HepG2 (cell line): ENCODE measurements at regions not wholly inside any gene's neighbourhood (a gene's known extent, or its start where the extent isn't known, plus 50 kb on each side); places are given as distances from the start of the nearest gene placed in this dataset.

Experiments
- ATAC-seq: fragments of 200-7000 bp; cut with Tn5 transposase; 3 replicates; pipeline ENCODE4 v1.9.1; 2020; ENCODE audit warnings: mild to moderate bottlenecking, moderate library complexity
- BruUV-seq: library from RNA; stranded (reverse); fragments of 400-500 nt; replicated peaks from 2 replicates; lab custom pipeline; 2021; lab: Mats Ljungman, UMichigan
- CTCF ChIA-PET: fragments of 300-600 bp; formaldehyde crosslinking; extraction: SDS; loops from one replicate; lab custom pipeline; 2021; ENCODE audit warnings: low total read pairs, inconsistent platforms, low intra/inter-chr PET ratio; lab: Yijun Ruan, JAX
- POLR2A ChIA-PET: fragments of 350-600 bp; sonication (Branson Sonifier 250); formaldehyde crosslinking; loops from one replicate; lab custom pipeline; 2020; ENCODE audit warnings: antibody characterized with exemption, inconsistent platforms; lab: Yijun Ruan, JAX
- DNase-seq: peaks from one replicate; pipeline ENCODE4 v3.0.0-alpha.2; 2015; ENCODE audit warnings: low spot score
- FAIRE-seq: peaks from 3 replicates; lab custom pipeline; 2011; peaks lifted over from hg19 to GRCh38; lab: Jason Lieb, UNC
- H2AFZ ChIP-seq: one replicate; pipeline ENCODE4 v1.6.1; 2011; ENCODE audit warnings: low read length, inconsistent platforms
- H3K27ac ChIP-seq: fragments of 300-600 bp; 3 replicates; pipeline ENCODE4 v1.8.0; 2011; ENCODE audit warnings: mixed run types, mild to moderate bottlenecking, mixed read lengths, low read length, inconsistent platforms; ENCODE audit not compliant: insufficient read depth; ENCODE audit errors: extremely low read length
- H3K27me3 ChIP-seq, 2 experiments: fragments of 200-600 bp in 1 of 2; 2 replicates in 1 of 2; 3 replicates in 1 of 2; pipeline versions ENCODE4 v1.6.0 to v1.8.0; 2011; ENCODE audit warnings: low read length in 2 of 2, mild to moderate bottlenecking in 2 of 2, moderate library complexity in 2 of 2, inconsistent platforms in 1 of 2; ENCODE audit not compliant: insufficient read depth in 2 of 2, control insufficient read depth in 1 of 2
- H3K36me3 ChIP-seq, 2 experiments: fragments of 200-600 bp in 1 of 2; replicated peaks in 1 of 2; 2 replicates in 1 of 2; 3 replicates in 1 of 2; pipeline versions ENCODE4 v1.5.1 to v1.8.0; 2011; ENCODE audit warnings: low read length in 2 of 2, inconsistent platforms in 1 of 2; ENCODE audit not compliant: insufficient read depth in 2 of 2, control insufficient read depth in 1 of 2
- H3K4me1 ChIP-seq: 2 replicates; pipeline ENCODE4 v1.5.1; 2012; ENCODE audit warnings: low read length, inconsistent platforms; ENCODE audit not compliant: insufficient read depth
- H3K4me2 ChIP-seq: 2 replicates; pipeline ENCODE4 v1.6.0; 2011; ENCODE audit warnings: low read depth, low read length, inconsistent platforms
- H3K4me3 ChIP-seq, 3 experiments: fragments of 200-600 bp in 1 of 3; sonication (generic), shearing (Covaris generic) in 1 of 3; replicated peaks in 1 of 3; 2 replicates each; pipeline ENCODE4 v1.5.1; 2011 to 2016; ENCODE audit warnings: low read length in 3 of 3, inconsistent platforms in 2 of 3, low read depth in 2 of 3, mild to moderate bottlenecking in 2 of 3, control low read depth in 1 of 3, mixed read lengths in 1 of 3; ENCODE audit not compliant: insufficient read depth in 1 of 3
- H3K79me2 ChIP-seq: one replicate; pipeline ENCODE4 v1.6.1; 2011; ENCODE audit warnings: low read length, inconsistent platforms; ENCODE audit not compliant: insufficient read depth
- H3K9ac ChIP-seq: 2 replicates; pipeline ENCODE4 v1.6.0; 2011; ENCODE audit warnings: mild to moderate bottlenecking, low read depth, low read length, inconsistent platforms; ENCODE audit not compliant: insufficient read depth
- H3K9me3 ChIP-seq: 2 replicates; pipeline ENCODE4 v1.5.1; 2012; ENCODE audit warnings: mild to moderate bottlenecking, low read length
- H4K20me1 ChIP-seq: 2 replicates; pipeline ENCODE4 v1.6.0; 2011; ENCODE audit warnings: inconsistent platforms, mild to moderate bottlenecking, low read length, moderate library complexity; ENCODE audit not compliant: insufficient read depth
- ATF7 ChIP-seq, 2 experiments: fragments of 450-650 bp in 1 of 2; sonication (generic) in 1 of 2; formaldehyde crosslinking in 1 of 2; IDR thresholded peaks; 2 replicates each; pipeline versions ENCODE4 v1.4.0 to v1.6.1; 2016 to 2020; ENCODE audit warnings: antibody characterized with exemption in 1 of 2, mild to moderate bottlenecking in 1 of 2, missing genetic modification reagents in 1 of 2
- CBX1 ChIP-seq: IDR thresholded peaks from one replicate; pipeline ENCODE4 v1.6.1; 2016; ENCODE audit warnings: antibody characterized with exemption, low read depth
- FOSL1 ChIP-seq: sonication (generic); formaldehyde crosslinking; IDR thresholded peaks from 2 replicates; pipeline ENCODE4 v1.9.0; 2021; ENCODE audit warnings: missing genetic modification reagents, borderline replicate concordance
- JARID2 ChIP-seq: sonication (generic); formaldehyde crosslinking; IDR thresholded peaks from 2 replicates; pipeline ENCODE4 v1.8.1; 2023; ENCODE audit warnings: missing genetic modification reagents, inconsistent platforms; ENCODE audit not compliant: insufficient replicate concordance
- KLF13 ChIP-seq: sonication (generic); formaldehyde crosslinking; IDR thresholded peaks from 2 replicates; pipeline ENCODE4 v1.4.0; 2020; ENCODE audit warnings: mild to moderate bottlenecking, missing genetic modification reagents
- SKIL ChIP-seq: sonication (generic); formaldehyde crosslinking; IDR thresholded peaks from 2 replicates; pipeline ENCODE4 v1.8.0; 2022; ENCODE audit warnings: missing genetic modification reagents, mild to moderate bottlenecking, moderate library complexity, borderline replicate concordance
- ZNF24 ChIP-seq: fragments of 450-650 bp; IDR thresholded peaks from 2 replicates; pipeline ENCODE4 v1.6.1; 2017; ENCODE audit warnings: antibody characterized with exemption, mild to moderate bottlenecking
- ZNF574 ChIP-seq: sonication (generic); formaldehyde crosslinking; IDR thresholded peaks from 2 replicates; pipeline ENCODE4 v1.4.0; 2020; ENCODE audit warnings: missing genetic modification reagents
- ZNF782 ChIP-seq: sonication (generic); formaldehyde crosslinking; IDR thresholded peaks from 2 replicates; pipeline ENCODE4 v1.4.0; 2020; ENCODE audit warnings: missing genetic modification reagents, mild to moderate bottlenecking, borderline replicate concordance
- WGBS: methylation state at CpG from one replicate; pipeline ENCODE4 v1.1.6; 2017; ENCODE audit warnings: low lambda C conversion rate; 5-methylcytosine and 5-hydroxymethylcytosine counted together
- in situ Hi-C: cut with HindIII; loops from 2 replicates; pipeline ENCODE4 v1.10.0; 2017; ENCODE audit warnings: low pct_unique_long_range_greater_than_20kb; ENCODE audit not compliant: extremely low pct_ligation_motif_present
- intact Hi-C: fragments of 100-400 bp; cut with micrococcal nuclease; formaldehyde crosslinking; loops from one replicate; pipeline ENCODE4 v1.10.0; 2022; ENCODE audit not compliant: unreplicated experiment
- TF ChIP-seq, protein P1 (sequence below): sonication (generic); formaldehyde crosslinking; IDR thresholded peaks from 2 replicates; pipeline ENCODE4 v1.5.0; 2020; ENCODE audit warnings: missing genetic modification reagents

- H3K27me3 ChIP-seq = no peaks in the 10 kb centered on the region
- 8% methylated on average over 2 of the region's 2 CpGs for WGBS
- H3K9me3 ChIP-seq = peaks cover 81% of the 10 kb centered on the region
- DNase-seq = no peak
- no peak overlapping the region for H3K4me3 ChIP-seq
- TF ChIP-seq ATF7 (IDR thresholded peaks at IDR 0.05) (peak; percentile 40; the same call in 1 of the 2 replicates), ATF7 (CRISPR knock-in tag; IDR thresholded peaks at IDR 0.05) (no peak), KLF13 (CRISPR knock-in tag) (no peak)
- no TSS peak for BruUV-seq
- in situ Hi-C loops (no loop called here), intact Hi-C loops (no loop called here)
- H3K9ac ChIP-seq = no peak overlapping the region
- no peak for ATAC-seq
- no peak overlapping the region for H3K27ac ChIP-seq
- ChIA-PET POLR2A (no interaction called here), CTCF (no interaction called here)
- H2AFZ ChIP-seq = no peak overlapping the region
- no peaks in the 10 kb centered on the region for H3K36me3 ChIP-seq
- no peak overlapping the region for H3K4me2 ChIP-seq
- FAIRE-seq = no peak
- H4K20me1 ChIP-seq = no peaks in the 10 kb centered on the region
- no peaks in the 10 kb centered on the region for H3K79me2 ChIP-seq
- H3K4me1 ChIP-seq = no peaks in the 10 kb centered on the region
These were observed 288.0 kb upstream of the SLC10A2 start for GRCh38 chr13:103354171-103354570.

DNA sequence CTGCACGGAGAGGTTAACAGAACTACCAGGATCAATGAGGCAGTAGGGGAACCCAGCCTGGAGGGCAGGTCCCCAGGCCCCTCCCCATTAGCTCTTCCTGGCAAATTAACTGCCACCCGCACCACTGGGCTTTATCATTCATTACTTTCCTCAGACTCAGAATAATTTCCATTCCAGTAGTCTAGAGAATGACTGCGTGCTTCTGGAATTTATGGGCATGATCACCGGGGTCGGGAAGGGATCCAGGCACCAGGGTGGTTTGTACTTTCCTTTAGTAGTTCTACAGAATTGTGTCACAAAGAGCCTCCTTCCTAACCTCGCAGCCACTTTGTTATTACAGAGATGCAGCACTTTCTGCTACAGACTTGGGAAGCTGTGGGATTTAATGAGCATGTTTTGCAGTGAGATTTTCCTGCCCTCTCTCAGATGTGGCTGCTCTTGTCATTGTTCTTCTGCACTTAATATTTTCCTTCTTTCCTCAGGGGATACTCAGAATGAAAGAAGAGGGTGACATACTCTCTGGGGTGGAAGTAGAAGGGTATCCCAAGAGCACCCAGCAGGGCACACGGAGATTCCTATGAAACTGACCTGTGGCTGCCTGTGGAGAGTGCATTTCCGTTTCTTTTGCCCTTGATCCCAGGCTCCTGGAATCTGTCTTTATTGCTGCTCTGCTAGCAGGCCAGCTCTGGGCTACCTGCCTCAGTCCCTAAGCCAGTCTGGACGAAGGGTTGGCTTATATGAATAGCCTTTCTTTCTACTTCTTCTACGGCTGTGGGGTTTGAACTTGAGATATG lies 285.0 kb upstream of the SLC10A2 start:
- in situ Hi-C loops = no loop called here
- WGBS = 3% methylated on average over 10 of the region's 10 CpGs
- no TSS peak for BruUV-seq
- no peaks in the 10 kb centered on the region for H3K79me2 ChIP-seq
- no peak overlapping the region for H3K9ac ChIP-seq
- intact Hi-C loops = no loop called here
- no peak overlapping the region for H3K4me3 ChIP-seq
- peaks cover 82% of the 10 kb centered on the region for H3K9me3 ChIP-seq
- H2AFZ ChIP-seq = no peak overlapping the region
- no peaks in the 10 kb centered on the region for H3K27me3 ChIP-seq
- H4K20me1 ChIP-seq = no peaks in the 10 kb centered on the region
- ChIA-PET CTCF (no interaction called here), POLR2A (no interaction called here)
- ATAC-seq = no peak
- no peaks in the 10 kb centered on the region for H3K36me3 ChIP-seq
- no peak for DNase-seq
- H3K4me1 ChIP-seq = no peaks in the 10 kb centered on the region
- no peak overlapping the region for H3K4me2 ChIP-seq
- no peak overlapping the region for H3K27ac ChIP-seq
- no peak for FAIRE-seq
- TF ChIP-seq ZNF24 (no peak), ZNF782 (CRISPR knock-in tag) (no peak), JARID2 (CRISPR knock-in tag) (no peak), FOSL1 (CRISPR knock-in tag) (no peak), CBX1 (no peak), SKIL (CRISPR knock-in tag) (no peak), ZNF574 (no peak)
- TF ChIP-seq, protein P1, sequence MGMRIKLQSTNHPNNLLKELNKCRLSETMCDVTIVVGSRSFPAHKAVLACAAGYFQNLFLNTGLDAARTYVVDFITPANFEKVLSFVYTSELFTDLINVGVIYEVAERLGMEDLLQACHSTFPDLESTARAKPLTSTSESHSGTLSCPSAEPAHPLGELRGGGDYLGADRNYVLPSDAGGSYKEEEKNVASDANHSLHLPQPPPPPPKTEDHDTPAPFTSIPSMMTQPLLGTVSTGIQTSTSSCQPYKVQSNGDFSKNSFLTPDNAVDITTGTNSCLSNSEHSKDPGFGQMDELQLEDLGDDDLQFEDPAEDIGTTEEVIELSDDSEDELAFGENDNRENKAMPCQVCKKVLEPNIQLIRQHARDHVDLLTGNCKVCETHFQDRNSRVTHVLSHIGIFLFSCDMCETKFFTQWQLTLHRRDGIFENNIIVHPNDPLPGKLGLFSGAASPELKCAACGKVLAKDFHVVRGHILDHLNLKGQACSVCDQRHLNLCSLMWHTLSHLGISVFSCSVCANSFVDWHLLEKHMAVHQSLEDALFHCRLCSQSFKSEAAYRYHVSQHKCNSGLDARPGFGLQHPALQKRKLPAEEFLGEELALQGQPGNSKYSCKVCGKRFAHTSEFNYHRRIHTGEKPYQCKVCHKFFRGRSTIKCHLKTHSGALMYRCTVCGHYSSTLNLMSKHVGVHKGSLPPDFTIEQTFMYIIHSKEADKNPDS (CRISPR knock-in tag) = no peak
